RWPE2 (cell line): ENCODE measurements at regions not wholly inside any gene's neighbourhood (a gene's known extent, or its start where the extent isn't known, plus 50 kb on each side); places are given as distances from the start of the nearest gene placed in this dataset.

Experiments
- ATAC-seq: fragments of 200-7000 bp; cut with Tn5 transposase; 3 replicates; pipeline ENCODE4 v1.9.1; 2021; ENCODE audit warnings: low read depth
- DNase-seq: peaks from one replicate; pipeline ENCODE4 v3.0.0-alpha.2; 2020; ENCODE audit warnings: low spot score
- H3K27ac ChIP-seq: fragments of 450-650 bp; 2 replicates; pipeline ENCODE4 v1.5.1; 2017; ENCODE audit warnings: mild to moderate bottlenecking; ENCODE audit not compliant: poor library complexity, severe bottlenecking
- H3K27me3 ChIP-seq: fragments of 250-450 bp; sonication (Bioruptor Pico); 2 replicates; pipeline ENCODE4 v1.5.1; 2021; ENCODE audit warnings: mild to moderate bottlenecking, moderate library complexity; ENCODE audit not compliant: insufficient read depth, poor library complexity, severe bottlenecking
- H3K36me3 ChIP-seq: fragments of 250-450 bp; sonication (Bioruptor Pico); 2 replicates; pipeline ENCODE4 v1.5.1; 2020; ENCODE audit warnings: low read depth, mild to moderate bottlenecking, moderate library complexity
- H3K4me1 ChIP-seq: fragments of 250-450 bp; sonication (Bioruptor Pico); 2 replicates; pipeline ENCODE4 v1.5.1; 2021; ENCODE audit warnings: mild to moderate bottlenecking, moderate library complexity; ENCODE audit not compliant: insufficient read depth, poor library complexity, severe bottlenecking
- H3K4me3 ChIP-seq: fragments of 250-450 bp; sonication (Bioruptor Pico); 2 replicates; pipeline ENCODE4 v1.5.1; 2021; ENCODE audit warnings: mild to moderate bottlenecking, moderate library complexity; ENCODE audit not compliant: severe bottlenecking
- H3K9me3 ChIP-seq: fragments of 250-450 bp; sonication (Bioruptor Pico); 2 replicates; pipeline ENCODE4 v1.5.1; 2021; ENCODE audit warnings: mild to moderate bottlenecking, moderate library complexity; ENCODE audit not compliant: severe bottlenecking
- CTCF ChIP-seq: fragments of 450-650 bp; IDR thresholded peaks from one replicate; pipeline ENCODE4 v1.5.1; 2017; ENCODE audit warnings: mild to moderate bottlenecking, moderate library complexity; ENCODE audit not compliant: poor library complexity, severe bottlenecking

GRCh38 chr13:44218501-44219240 is 155.0 kb upstream of the SERP2 start:
- Histone ChIP-seq H3K4me3 (no peak overlapping the region), H3K4me1 (peaks cover 8% of the 10 kb centered on the region), H3K27ac (no peak overlapping the region), H3K36me3 (no peaks in the 10 kb centered on the region), H3K9me3 (no peaks in the 10 kb centered on the region), H3K27me3 (no peaks in the 10 kb centered on the region)
- no peak for TF ChIP-seq CTCF
- DNase-seq, result no peak
- ATAC-seq, result peak; percentile 19; the same call in 1 of the 3 replicates

- H3K27ac ChIP-seq, result no peak overlapping the region
- peaks cover 8% of the 10 kb centered on the region for H3K4me1 ChIP-seq
- peak; percentile 61 for ATAC-seq
- no peak for DNase-seq
- no peaks in the 10 kb centered on the region for H3K36me3 ChIP-seq
- no peaks in the 10 kb centered on the region for H3K9me3 ChIP-seq
- no peak overlapping the region for H3K4me3 ChIP-seq
- no peaks in the 10 kb centered on the region for H3K27me3 ChIP-seq
- no peak for TF ChIP-seq CTCF
These were observed 153.8 kb upstream of the SERP2 start for GRCh38 chr13:44219577-44220548.

GRCh38 chr13:44220948-44221347 is 152.7 kb upstream of the SERP2 start:
- ATAC-seq (no peak), DNase-seq (no peak)
- Histone ChIP-seq H3K9me3 (no peaks in the 10 kb centered on the region), H3K27me3 (no peaks in the 10 kb centered on the region), H3K36me3 (no peaks in the 10 kb centered on the region), H3K4me3 (no peak overlapping the region), H3K27ac (no peak overlapping the region), H3K4me1 (peaks cover 8% of the 10 kb centered on the region)
- no peak for TF ChIP-seq CTCF

- H3K36me3 ChIP-seq, result no peaks in the 10 kb centered on the region
- DNase-seq (no peak), ATAC-seq (no peak)
- no peak for TF ChIP-seq CTCF
- no peaks in the 10 kb centered on the region for H3K27me3 ChIP-seq
- H3K27ac ChIP-seq, result no peak overlapping the region
- no peak overlapping the region for H3K4me3 ChIP-seq
- H3K9me3 ChIP-seq, result no peaks in the 10 kb centered on the region
- H3K4me1 ChIP-seq, result peaks cover 8% of the 10 kb centered on the region
These were observed 152.0 kb upstream of the SERP2 start for GRCh38 chr13:44221657-44222056.
